ENCODE measurements at regions not wholly inside any gene's neighbourhood (a gene's known extent, or its start where the extent isn't known, plus 50 kb on each side); places are given as distances from the start of the nearest gene placed in this dataset.

DNA sequence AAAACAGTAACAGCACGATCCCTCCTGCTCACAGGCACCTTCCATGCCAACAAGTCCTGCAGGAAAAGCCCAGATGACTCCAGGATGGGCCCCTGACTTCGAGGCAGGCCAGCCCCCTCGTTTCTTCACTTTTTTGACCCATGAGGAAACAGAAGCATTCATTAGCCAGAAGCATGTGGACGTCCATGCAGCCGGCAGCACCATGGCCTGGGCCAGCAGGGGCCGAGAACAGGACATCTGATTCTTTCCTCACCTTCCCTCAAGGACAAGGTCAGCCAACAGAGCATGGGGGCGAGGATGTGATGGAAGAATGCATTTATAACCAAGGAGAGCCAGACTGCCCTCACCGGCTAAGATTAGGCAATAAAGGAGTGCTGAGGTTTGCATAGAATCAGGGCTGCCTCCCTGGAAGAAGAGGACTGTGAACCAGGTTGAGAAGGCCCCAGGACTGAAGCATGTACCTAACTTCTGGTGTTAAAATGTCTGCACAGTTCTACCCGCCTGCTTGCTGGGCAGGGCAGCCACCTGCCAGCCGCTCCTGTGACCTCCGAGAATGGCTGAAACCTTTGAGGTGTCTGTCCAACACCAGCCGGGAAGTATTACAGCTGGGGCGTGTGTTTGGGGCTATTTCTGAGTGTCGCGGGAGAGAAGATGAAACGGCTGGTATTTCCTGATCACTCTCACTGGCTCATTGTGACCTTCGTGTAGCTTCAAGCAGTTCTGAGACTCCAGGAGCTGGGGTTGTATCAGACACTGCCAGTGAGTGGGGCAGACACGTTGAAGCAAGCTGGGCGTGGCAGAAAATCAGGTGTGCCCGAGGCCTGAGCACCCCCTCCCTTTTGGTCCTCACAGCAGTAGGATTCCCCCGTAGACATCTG lies 94.0 kb upstream of the TNRC6C start:
- Histone ChIP-seq H3K4me3 (ENCODE audit: low read depth, low read length) (no peak overlapping the region), H3K9me3 (ENCODE audit: control insufficient read depth, insufficient read depth, low read length) (no peaks in the 10 kb centered on the region), H3K27ac (ENCODE audit: low read depth, low read length) (no peak overlapping the region), H3K27me3 (ENCODE audit: control insufficient read depth, insufficient read depth, low read length) (peaks cover 17% of the 10 kb centered on the region)
- CTCF ChIA-PET: no interaction called here
- POLR2A ChIA-PET: interaction anchor here (1.4 kb wide), 1 partner anchor 94 kb away, joined by 4 read pairs; the partner anchor contains the start of gene TNRC6C
- TF ChIP-seq, protein P1, sequence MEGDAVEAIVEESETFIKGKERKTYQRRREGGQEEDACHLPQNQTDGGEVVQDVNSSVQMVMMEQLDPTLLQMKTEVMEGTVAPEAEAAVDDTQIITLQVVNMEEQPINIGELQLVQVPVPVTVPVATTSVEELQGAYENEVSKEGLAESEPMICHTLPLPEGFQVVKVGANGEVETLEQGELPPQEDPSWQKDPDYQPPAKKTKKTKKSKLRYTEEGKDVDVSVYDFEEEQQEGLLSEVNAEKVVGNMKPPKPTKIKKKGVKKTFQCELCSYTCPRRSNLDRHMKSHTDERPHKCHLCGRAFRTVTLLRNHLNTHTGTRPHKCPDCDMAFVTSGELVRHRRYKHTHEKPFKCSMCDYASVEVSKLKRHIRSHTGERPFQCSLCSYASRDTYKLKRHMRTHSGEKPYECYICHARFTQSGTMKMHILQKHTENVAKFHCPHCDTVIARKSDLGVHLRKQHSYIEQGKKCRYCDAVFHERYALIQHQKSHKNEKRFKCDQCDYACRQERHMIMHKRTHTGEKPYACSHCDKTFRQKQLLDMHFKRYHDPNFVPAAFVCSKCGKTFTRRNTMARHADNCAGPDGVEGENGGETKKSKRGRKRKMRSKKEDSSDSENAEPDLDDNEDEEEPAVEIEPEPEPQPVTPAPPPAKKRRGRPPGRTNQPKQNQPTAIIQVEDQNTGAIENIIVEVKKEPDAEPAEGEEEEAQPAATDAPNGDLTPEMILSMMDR (IDR thresholded peaks at IDR 0.05; ENCODE audit: low read depth, low read length): no peak
- DNase-seq (ENCODE audit: low read depth, low spot score): no peak

GRCh38 chr17:77865112-77865611 lies 93.3 kb upstream of the TNRC6C start:
- TF ChIP-seq, protein P1 (IDR thresholded peaks at IDR 0.05; ENCODE audit: low read depth, low read length): no peak
- Histone ChIP-seq H3K9me3 (ENCODE audit: control insufficient read depth, insufficient read depth, low read length) (no peaks in the 10 kb centered on the region), H3K27me3 (ENCODE audit: control insufficient read depth, insufficient read depth, low read length) (peaks cover 17% of the 10 kb centered on the region), H3K27ac (ENCODE audit: low read depth, low read length) (no peak overlapping the region), H3K4me3 (ENCODE audit: low read depth, low read length) (no peak overlapping the region)
- no peak for DNase-seq (ENCODE audit: low read depth, low spot score)
- POLR2A ChIA-PET: interaction anchor here (1.4 kb wide), 1 partner anchor 93 kb away, joined by 4 read pairs; the partner anchor contains the start of gene TNRC6C
- CTCF ChIA-PET: no interaction called here

DNA sequence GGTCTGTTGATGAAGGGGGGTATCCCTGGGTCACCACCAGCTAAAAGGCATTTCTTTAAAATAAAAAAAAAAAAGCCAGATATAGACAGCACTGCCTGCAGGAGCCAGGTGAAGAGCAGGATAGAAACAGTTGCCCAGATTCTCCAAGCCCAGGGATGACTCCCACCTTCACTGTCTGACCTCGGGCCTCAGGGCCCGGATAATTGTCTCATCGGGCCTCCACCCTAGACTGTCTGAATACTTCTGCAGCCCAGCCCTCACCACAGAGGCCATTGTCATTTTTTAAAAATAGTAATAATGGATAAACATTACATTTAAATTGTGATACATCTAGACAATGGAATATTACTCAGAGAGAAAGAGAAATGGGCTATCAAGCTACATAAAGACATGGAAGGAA lies 92.8 kb upstream of the TNRC6C start:
- no peak for DNase-seq (ENCODE audit: low read depth, low spot score)
- POLR2A ChIA-PET: interaction anchor here (1.4 kb wide), 1 partner anchor 93 kb away, joined by 4 read pairs; the partner anchor contains the start of gene TNRC6C

DNA sequence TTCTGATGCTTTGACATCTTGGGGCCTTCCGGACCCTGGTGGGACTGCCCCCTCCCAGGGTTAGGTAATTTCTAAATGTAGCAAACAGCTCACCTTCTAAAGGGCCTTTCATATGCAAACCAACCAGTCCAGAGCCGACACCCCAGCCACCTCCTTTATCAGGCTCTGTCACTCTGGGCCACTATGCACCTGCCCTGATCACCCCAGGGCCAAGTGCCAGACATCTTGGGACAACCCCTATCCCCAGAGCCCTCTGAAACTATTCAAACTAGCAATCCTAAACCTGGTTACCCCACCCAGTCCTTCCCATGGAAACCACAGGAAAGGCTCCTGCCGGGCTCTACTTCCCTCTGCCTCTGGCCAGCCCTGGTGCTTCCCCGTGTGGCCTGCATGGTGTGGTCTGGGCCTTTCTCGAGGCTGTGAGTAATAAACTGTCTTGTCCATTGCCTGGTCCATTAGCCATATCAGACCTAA lies 91.2 kb upstream of the TNRC6C start:
- DNase-seq (ENCODE audit: low read depth, low spot score): no peak
- Histone ChIP-seq H3K27ac (ENCODE audit: low read depth, low read length) (no peak overlapping the region), H3K27me3 (ENCODE audit: control insufficient read depth, insufficient read depth, low read length) (peaks cover 19% of the 10 kb centered on the region), H3K9me3 (ENCODE audit: control insufficient read depth, insufficient read depth, low read length) (no peaks in the 10 kb centered on the region), H3K4me3 (ENCODE audit: low read depth, low read length) (no peak overlapping the region)
- TF ChIP-seq, protein P1 (IDR thresholded peaks at IDR 0.05; ENCODE audit: low read depth, low read length): no peak
- CTCF ChIA-PET: no interaction called here
- POLR2A ChIA-PET: no interaction called here

More for the DNA sequence above, 92.8 kb upstream of the TNRC6C start:
- CTCF ChIA-PET: no interaction called here
- Histone ChIP-seq H3K9me3 (ENCODE audit: control insufficient read depth, insufficient read depth, low read length) (no peaks in the 10 kb centered on the region), H3K27me3 (ENCODE audit: control insufficient read depth, insufficient read depth, low read length) (peaks cover 17% of the 10 kb centered on the region), H3K27ac (ENCODE audit: low read depth, low read length) (no peak overlapping the region), H3K4me3 (ENCODE audit: low read depth, low read length) (no peak overlapping the region)
- TF ChIP-seq, protein P1 (IDR thresholded peaks at IDR 0.05; ENCODE audit: low read depth, low read length): no peak
